Mesenchymal stem cell (in vitro differentiated cells and primary cell): ENCODE measurements at regions not wholly inside any gene's neighbourhood (a gene's known extent, or its start where the extent isn't known, plus 50 kb on each side); places are given as distances from the start of the nearest gene placed in this dataset.

Experiments used
- DNase-seq: peaks from one replicate; pipeline ENCODE4 v3.0.0-alpha.2; 2013
- H2AFZ ChIP-seq: one replicate; pipeline ENCODE4 v1.6.1; 2013; ENCODE audit warnings: low read depth, mild to moderate bottlenecking, control low read depth, inconsistent platforms, low read length, moderate library complexity
- H2AK5ac ChIP-seq: 2 replicates; pipeline ENCODE4 v1.6.1; 2013; ENCODE audit warnings: low read length, moderate library complexity, mild to moderate bottlenecking, inconsistent platforms; ENCODE audit not compliant: severe bottlenecking
- H2BK120ac ChIP-seq: one replicate; pipeline ENCODE4 v1.6.1; 2013; ENCODE audit warnings: low read depth, mild to moderate bottlenecking, inconsistent platforms, low read length, moderate library complexity
- H2BK12ac ChIP-seq, 2 experiments: one replicate each; pipeline ENCODE4 v1.6.1; 2013; ENCODE audit warnings: inconsistent platforms in 2 of 2, low read length in 2 of 2, mild to moderate bottlenecking in 2 of 2, moderate library complexity in 2 of 2, control low read depth in 1 of 2
- H2BK15ac ChIP-seq: one replicate; pipeline ENCODE4 v1.6.1; 2013; ENCODE audit warnings: mild to moderate bottlenecking, low read depth, inconsistent platforms; ENCODE audit not compliant: poor library complexity, severe bottlenecking
- H2BK5ac ChIP-seq: 2 replicates; pipeline ENCODE4 v1.6.1; 2013; ENCODE audit warnings: low read depth, mild to moderate bottlenecking, low read length, control low read depth, inconsistent platforms; ENCODE audit not compliant: poor library complexity, severe bottlenecking
- H3K14ac ChIP-seq, 2 experiments: one replicate each; pipeline ENCODE4 v1.6.1; 2013; ENCODE audit warnings: inconsistent platforms in 2 of 2, low read length in 2 of 2, control low read depth in 1 of 2, mild to moderate bottlenecking in 1 of 2, moderate library complexity in 1 of 2
- H3K18ac ChIP-seq, 2 experiments: one replicate each; pipeline ENCODE4 v1.6.1; 2013; ENCODE audit warnings: inconsistent platforms in 2 of 2, low read length in 2 of 2, control low read depth in 1 of 2, low read depth in 1 of 2, mild to moderate bottlenecking in 1 of 2
- H3K23ac ChIP-seq, 2 experiments: one replicate each; pipeline ENCODE4 v1.6.1; 2013; ENCODE audit warnings: inconsistent platforms in 2 of 2, low read length in 2 of 2, mild to moderate bottlenecking in 2 of 2, moderate library complexity in 2 of 2, control low read depth in 1 of 2
- H3K27ac ChIP-seq: 2 replicates; pipeline ENCODE4 v1.5.1; 2013; ENCODE audit warnings: mild to moderate bottlenecking, moderate library complexity, low read length, control low read depth, inconsistent platforms; ENCODE audit not compliant: poor library complexity, severe bottlenecking
- H3K27me3 ChIP-seq, 2 experiments: 2 replicates each; pipeline versions ENCODE4 v1.6.1 to v1.7.0; 2013; ENCODE audit warnings: low read length in 2 of 2, mild to moderate bottlenecking in 2 of 2, moderate library complexity in 2 of 2, control low read depth in 1 of 2, inconsistent platforms in 1 of 2; ENCODE audit not compliant: control insufficient read depth in 1 of 2, insufficient read depth in 1 of 2
- H3K36me3 ChIP-seq, 2 experiments: 2 replicates each; pipeline versions ENCODE4 v1.6.1 to v1.7.0; 2013; ENCODE audit warnings: low read length in 2 of 2, control low read depth in 1 of 2, inconsistent platforms in 1 of 2, low read depth in 1 of 2, mild to moderate bottlenecking in 1 of 2; ENCODE audit not compliant: insufficient read depth in 2 of 2, control insufficient read depth in 1 of 2
- H3K4ac ChIP-seq, 2 experiments: one replicate each; pipeline ENCODE4 v1.6.1; 2013; ENCODE audit warnings: inconsistent platforms in 2 of 2, low read length in 2 of 2, mild to moderate bottlenecking in 2 of 2, moderate library complexity in 2 of 2, control low read depth in 1 of 2, low read depth in 1 of 2
- H3K4me1 ChIP-seq: 2 replicates; pipeline ENCODE4 v1.6.1; 2013; ENCODE audit warnings: low read depth, low read length, control low read depth; ENCODE audit not compliant: control insufficient read depth, insufficient read depth
- H3K4me2 ChIP-seq: 2 replicates; pipeline ENCODE4 v1.6.1; 2013; ENCODE audit warnings: low read length, mild to moderate bottlenecking, inconsistent platforms; ENCODE audit not compliant: poor library complexity, severe bottlenecking
- H3K4me3 ChIP-seq, 2 experiments: 2 replicates each; pipeline versions ENCODE4 v1.5.1 to v1.7.0; 2013; ENCODE audit warnings: low read length in 2 of 2, mild to moderate bottlenecking in 2 of 2, control low read depth in 1 of 2, low read depth in 1 of 2; ENCODE audit not compliant: insufficient read depth in 1 of 2
- H3K79me1 ChIP-seq: replicated peaks from 2 replicates; pipeline ENCODE4 v1.6.1; 2013; ENCODE audit warnings: mild to moderate bottlenecking, control low read depth, low read length, inconsistent platforms; ENCODE audit not compliant: poor library complexity, severe bottlenecking
- H3K9ac ChIP-seq: 2 replicates; pipeline ENCODE4 v1.7.0; 2013; ENCODE audit warnings: mild to moderate bottlenecking, low read length, moderate library complexity
- H3K9me3 ChIP-seq: 2 replicates; pipeline ENCODE4 v1.7.0; 2013; ENCODE audit warnings: mild to moderate bottlenecking, low read length; ENCODE audit not compliant: control insufficient read depth
- H4K8ac ChIP-seq: one replicate; pipeline ENCODE4 v1.6.1; 2013; ENCODE audit warnings: inconsistent platforms, mild to moderate bottlenecking, low read length, moderate library complexity
- H4K91ac ChIP-seq: one replicate; pipeline ENCODE4 v1.6.1; 2013; ENCODE audit warnings: mild to moderate bottlenecking, low read length, inconsistent platforms
- WGBS: methylation state at CpG from one replicate; pipeline ENCODE4 v1.1.7; 2013; ENCODE audit warnings: mixed read lengths; 5-methylcytosine and 5-hydroxymethylcytosine counted together

DNA sequence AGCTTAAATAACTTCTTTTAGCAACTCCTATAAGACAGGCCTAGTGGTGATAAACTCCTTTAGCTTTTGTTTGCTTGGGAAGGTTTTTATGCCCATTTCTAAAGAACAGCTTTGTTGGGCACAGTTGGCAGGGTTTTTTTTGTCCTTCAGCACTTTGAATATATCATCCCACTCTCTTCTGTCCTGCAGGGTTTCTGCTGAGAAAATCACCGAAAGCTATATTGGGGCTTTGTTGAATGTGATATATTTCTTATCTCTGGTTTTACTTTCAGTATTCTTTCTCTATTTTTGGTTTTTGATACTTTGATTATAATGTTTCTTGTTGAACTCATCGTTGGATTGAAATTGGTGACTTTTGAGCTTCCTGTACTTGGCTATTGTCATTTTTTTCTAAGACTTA, 372.8 kb upstream of the ZC3H15 start:
- Histone ChIP-seq H2BK15ac (no peak overlapping the region), H3K4me2 (no peak overlapping the region), H3K4ac (no peak overlapping the region), H3K14ac (no peak overlapping the region), H4K91ac (no peak overlapping the region), H2BK120ac (no peak overlapping the region), H3K27ac (no peak overlapping the region), H3K27me3 (no peaks in the 10 kb centered on the region), H2AFZ (no peak overlapping the region), H3K4me1 (no peaks in the 10 kb centered on the region), H2BK5ac (no peak overlapping the region), H2BK12ac (no peak overlapping the region), H4K8ac (no peak overlapping the region), H3K18ac (no peak overlapping the region), H3K79me1 (no peaks in the 10 kb centered on the region), H3K36me3 (no peaks in the 10 kb centered on the region), H3K9me3 (peaks cover 10% of the 10 kb centered on the region), H3K4me3 (no peak overlapping the region), H2AK5ac (no peak overlapping the region), H3K9ac (no peak overlapping the region), H3K23ac (no peak overlapping the region)
- DNase-seq, result no peak
- whole genome bisulfite sequencing, result no CpG with 5 or more reads among the region's 2 CpGs

DNA sequence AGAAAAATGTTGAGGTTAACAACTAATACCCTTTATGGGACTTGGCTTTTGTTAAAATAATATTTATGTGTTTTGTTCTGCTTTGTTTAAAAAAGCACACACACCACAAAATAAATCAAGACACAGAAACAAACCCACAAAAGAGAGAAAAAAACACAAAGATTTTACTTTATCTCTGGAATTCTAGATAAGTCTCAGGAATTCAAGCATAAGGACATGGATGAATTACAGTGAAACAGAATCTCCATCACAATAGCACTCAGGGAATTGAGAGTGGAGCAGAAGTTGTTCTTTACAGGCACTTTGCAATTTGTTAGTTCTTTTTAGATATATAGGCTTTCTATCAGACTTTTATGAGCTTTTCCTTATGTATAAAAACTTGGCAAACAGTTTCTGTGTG, 360.9 kb upstream of the ZC3H15 start:
- H4K91ac ChIP-seq, result no peak overlapping the region
- no peak overlapping the region for H2BK12ac ChIP-seq
- H2AFZ ChIP-seq, result no peak overlapping the region
- H2BK5ac ChIP-seq, result no peak overlapping the region
- no peak overlapping the region for H3K23ac ChIP-seq
- H2BK120ac ChIP-seq, result no peak overlapping the region
- peak; percentile 3 for DNase-seq
- no peaks in the 10 kb centered on the region for H3K27me3 ChIP-seq
- no peak overlapping the region for H3K27ac ChIP-seq
- no peaks in the 10 kb centered on the region for H3K36me3 ChIP-seq
- H3K18ac ChIP-seq, result no peak overlapping the region
- H3K4me3 ChIP-seq, result no peak overlapping the region
- no peak overlapping the region for H3K4me2 ChIP-seq
- no peaks in the 10 kb centered on the region for H3K9me3 ChIP-seq
- no peaks in the 10 kb centered on the region for H3K79me1 ChIP-seq
- no peak overlapping the region for H4K8ac ChIP-seq
- H3K4me1 ChIP-seq, result peaks cover 4% of the 10 kb centered on the region
- H3K4ac ChIP-seq, result no peak overlapping the region
- no peak overlapping the region for H3K14ac ChIP-seq
- H2AK5ac ChIP-seq, result no peak overlapping the region
- no peak overlapping the region for H2BK15ac ChIP-seq
- no peak overlapping the region for H3K9ac ChIP-seq

- Histone ChIP-seq H3K14ac (no peak overlapping the region), H3K27ac (no peak overlapping the region)
Measured at GRCh38 chr2:186125625-186126024, 360.4 kb upstream of the ZC3H15 start.

DNA sequence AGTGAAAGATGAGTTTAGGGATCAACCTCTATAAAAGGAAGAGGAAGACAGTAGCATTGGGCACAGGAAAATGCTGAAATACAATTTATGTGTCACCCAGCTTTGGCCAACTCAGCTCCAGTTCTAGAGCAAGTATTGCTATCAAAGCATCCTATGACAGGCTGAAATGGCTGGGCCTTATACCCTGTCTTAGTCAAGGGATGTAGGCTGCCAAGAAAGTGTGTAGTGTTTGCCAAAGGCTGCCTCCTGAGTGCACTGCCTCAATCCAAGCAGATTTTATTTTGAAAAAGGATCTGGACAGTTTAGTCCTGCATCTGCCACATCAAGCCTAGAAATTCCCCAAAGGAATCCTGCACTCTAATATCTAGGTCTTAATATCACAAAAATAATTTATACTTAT, 359.9 kb upstream of the ZC3H15 start:
- Histone ChIP-seq H3K4me3 (no peak overlapping the region), H3K79me1 (no peaks in the 10 kb centered on the region), H2AFZ (no peak overlapping the region), H3K27me3 (no peaks in the 10 kb centered on the region), H3K14ac (no peak overlapping the region), H3K4ac (no peak overlapping the region), H3K18ac (peak overlapping the region in 1 of 2 experiments; percentile 34), H2BK12ac (peak overlapping the region in 1 of 2 experiments; percentile 39), H3K9me3 (no peaks in the 10 kb centered on the region), H2AK5ac (no peak overlapping the region), H3K23ac (no peak overlapping the region), H3K9ac (no peak overlapping the region), H4K91ac (no peak overlapping the region), H3K4me2 (no peak overlapping the region), H3K27ac (no peak overlapping the region), H2BK15ac (no peak overlapping the region), H2BK120ac (no peak overlapping the region), H3K36me3 (no peaks in the 10 kb centered on the region), H2BK5ac (no peak overlapping the region), H4K8ac (no peak overlapping the region), H3K4me1 (peaks cover 4% of the 10 kb centered on the region)
- no peak for DNase-seq

More at GRCh38 chr2:186125625-186126024, 360.4 kb upstream of the ZC3H15 start:
- Histone ChIP-seq H3K4me3 (no peak overlapping the region), H2AFZ (no peak overlapping the region), H3K9ac (no peak overlapping the region), H2AK5ac (no peak overlapping the region), H2BK12ac (no peak overlapping the region), H3K4me1 (peaks cover 4% of the 10 kb centered on the region), H3K18ac (no peak overlapping the region), H3K27me3 (no peaks in the 10 kb centered on the region), H3K79me1 (no peaks in the 10 kb centered on the region), H3K4ac (no peak overlapping the region), H3K4me2 (no peak overlapping the region), H3K9me3 (no peaks in the 10 kb centered on the region), H3K23ac (no peak overlapping the region), H2BK15ac (no peak overlapping the region), H2BK120ac (no peak overlapping the region), H4K91ac (no peak overlapping the region), H3K36me3 (no peaks in the 10 kb centered on the region), H2BK5ac (no peak overlapping the region), H4K8ac (no peak overlapping the region)
- no peak for DNase-seq
- no CpG with 5 or more reads among the region's 1 CpG for WGBS
